ENCODE measurements at regions not wholly inside any gene's neighbourhood (a gene's known extent, or its start where the extent isn't known, plus 50 kb on each side); places are given as distances from the start of the nearest gene placed in this dataset.

DNA sequence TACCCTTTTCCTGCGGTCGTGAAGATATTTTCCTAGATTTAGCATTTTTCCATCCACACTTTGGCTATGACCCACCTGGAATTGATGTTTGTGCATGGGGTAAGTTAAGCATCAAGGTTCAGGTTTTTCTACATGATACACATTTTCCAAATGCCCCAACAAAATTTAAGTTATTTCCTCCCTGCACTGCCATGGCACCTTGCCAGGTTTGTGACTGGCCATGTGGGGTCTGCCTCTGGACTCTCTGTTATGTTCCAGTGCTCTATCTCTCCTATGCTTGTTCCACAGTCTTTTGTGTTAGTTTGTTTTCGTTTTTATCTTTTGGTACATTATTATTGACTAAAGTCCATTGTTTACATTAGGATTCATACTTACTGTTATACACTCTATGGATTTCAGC, 934.3 kb downstream of the TBC1D22A start:
- TF ChIP-seq, protein P1, sequence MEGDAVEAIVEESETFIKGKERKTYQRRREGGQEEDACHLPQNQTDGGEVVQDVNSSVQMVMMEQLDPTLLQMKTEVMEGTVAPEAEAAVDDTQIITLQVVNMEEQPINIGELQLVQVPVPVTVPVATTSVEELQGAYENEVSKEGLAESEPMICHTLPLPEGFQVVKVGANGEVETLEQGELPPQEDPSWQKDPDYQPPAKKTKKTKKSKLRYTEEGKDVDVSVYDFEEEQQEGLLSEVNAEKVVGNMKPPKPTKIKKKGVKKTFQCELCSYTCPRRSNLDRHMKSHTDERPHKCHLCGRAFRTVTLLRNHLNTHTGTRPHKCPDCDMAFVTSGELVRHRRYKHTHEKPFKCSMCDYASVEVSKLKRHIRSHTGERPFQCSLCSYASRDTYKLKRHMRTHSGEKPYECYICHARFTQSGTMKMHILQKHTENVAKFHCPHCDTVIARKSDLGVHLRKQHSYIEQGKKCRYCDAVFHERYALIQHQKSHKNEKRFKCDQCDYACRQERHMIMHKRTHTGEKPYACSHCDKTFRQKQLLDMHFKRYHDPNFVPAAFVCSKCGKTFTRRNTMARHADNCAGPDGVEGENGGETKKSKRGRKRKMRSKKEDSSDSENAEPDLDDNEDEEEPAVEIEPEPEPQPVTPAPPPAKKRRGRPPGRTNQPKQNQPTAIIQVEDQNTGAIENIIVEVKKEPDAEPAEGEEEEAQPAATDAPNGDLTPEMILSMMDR (IDR thresholded peaks at IDR 0.05), result no peak
- no peak for TF ChIP-seq EZH2 (IDR thresholded peaks at IDR 0.05; ENCODE audit: borderline replicate concordance, insufficient read depth, low read depth, low read length, poor library complexity, severe bottlenecking)
